WTC11 (cell line): ENCODE measurements at regions not wholly inside any gene's neighbourhood (a gene's known extent, or its start where the extent isn't known, plus 50 kb on each side); places are given as distances from the start of the nearest gene placed in this dataset.
A peak's percentile ranks its signal among the peaks of the same experiment; 100 is the strongest.

ENCODE experiments used
- ATAC-seq: fragments of 200-7000 bp; cut with Tn5 transposase; 2 replicates; pipeline ENCODE4 v1.10.0; 2021; ENCODE audit warnings: mild to moderate bottlenecking, moderate library complexity
- CTCF ChIA-PET: fragments of 300-600 bp; sonication (Branson Sonifier 250); formaldehyde crosslinking; loops from one replicate; lab custom pipeline; 2021; ENCODE audit warnings: antibody characterized with exemption; lab: Charles Lee
- POLR2A ChIA-PET: fragments of 350-600 bp; sonication (Branson Sonifier 250); formaldehyde crosslinking; loops from one replicate; lab custom pipeline; 2021; ENCODE audit warnings: antibody characterized with exemption; lab: Charles Lee
- DNase-seq: peaks from one replicate; pipeline ENCODE4 v3.0.0; 2021; ENCODE audit warnings: low spot score
- H3K27ac Mint-ChIP-seq: 2 replicates; pipeline ENCODE4 v1.8.0; 2021; ENCODE audit warnings: mixed read lengths
- H3K27me3 Mint-ChIP-seq: 2 replicates; pipeline ENCODE4 v1.8.0; 2021; ENCODE audit warnings: low read depth, mild to moderate bottlenecking, moderate library complexity, mixed read lengths
- H3K36me3 Mint-ChIP-seq: 2 replicates; pipeline ENCODE4 v1.8.0; 2021; ENCODE audit warnings: mixed read lengths
- H3K4me1 Mint-ChIP-seq: 2 replicates; pipeline ENCODE4 v1.8.0; 2022; ENCODE audit warnings: mixed read lengths
- H3K4me3 Mint-ChIP-seq: 2 replicates; pipeline ENCODE4 v1.8.0; 2021; ENCODE audit warnings: mild to moderate bottlenecking, moderate library complexity, mixed read lengths
- H3K9me3 Mint-ChIP-seq: 2 replicates; pipeline ENCODE4 v1.8.0; 2021; ENCODE audit warnings: mixed read lengths
- ESRRA ChIP-seq: sonication (generic); formaldehyde crosslinking; IDR thresholded peaks from 2 replicates; pipeline ENCODE4 v1.8.1; 2022; ENCODE audit warnings: mild to moderate bottlenecking, missing genetic modification reagents, borderline replicate concordance
- ETV6 ChIP-seq: sonication (generic); formaldehyde crosslinking; IDR thresholded peaks from 2 replicates; pipeline ENCODE4 v1.8.1; 2022; ENCODE audit warnings: mild to moderate bottlenecking, missing genetic modification reagents
- FOXK1 ChIP-seq: sonication (generic); formaldehyde crosslinking; IDR thresholded peaks from 2 replicates; pipeline ENCODE4 v1.8.0; 2022; ENCODE audit warnings: mild to moderate bottlenecking, moderate library complexity, missing genetic modification reagents
- FOXP1 ChIP-seq: sonication (generic); formaldehyde crosslinking; IDR thresholded peaks from 2 replicates; pipeline ENCODE4 v1.8.0; 2022; ENCODE audit warnings: missing genetic modification reagents, mild to moderate bottlenecking, moderate library complexity, borderline replicate concordance
- GABPB1 ChIP-seq: sonication (generic); formaldehyde crosslinking; IDR thresholded peaks from 2 replicates; pipeline ENCODE4 v1.8.1; 2023; ENCODE audit warnings: mild to moderate bottlenecking, missing genetic modification reagents
- GRHL2 ChIP-seq: fragments of 250-450 bp; sonication (Bioruptor Pico); IDR thresholded peaks from 2 replicates; pipeline ENCODE4 v1.8.0; 2022; ENCODE audit warnings: mild to moderate bottlenecking, moderate library complexity; ENCODE audit not compliant: insufficient replicate concordance, severe bottlenecking
- GTF2I ChIP-seq: fragments of 250-450 bp; sonication (Bioruptor Pico); conservative IDR thresholded peaks from 2 replicates; pipeline ENCODE4 v1.4.0; 2021; ENCODE audit warnings: mild to moderate bottlenecking
- MYBL2 ChIP-seq: sonication (generic); formaldehyde crosslinking; IDR thresholded peaks from 2 replicates; pipeline ENCODE4 v1.8.1; 2023; ENCODE audit warnings: mild to moderate bottlenecking, moderate library complexity, missing genetic modification reagents
- NFATC4 ChIP-seq: fragments of 250-450 bp; sonication (Bioruptor Pico); IDR thresholded peaks from 2 replicates; pipeline ENCODE4 v1.9.0; 2021; ENCODE audit warnings: mild to moderate bottlenecking
- NR1H2 ChIP-seq: sonication (generic); formaldehyde crosslinking; IDR thresholded peaks from 2 replicates; pipeline ENCODE4 v1.9.0; 2021; ENCODE audit warnings: mild to moderate bottlenecking, moderate library complexity, missing genetic modification reagents
- PRRX2 ChIP-seq: fragments of 250-450 bp; sonication (Bioruptor Pico); IDR thresholded peaks from 2 replicates; pipeline ENCODE4 v1.8.0; 2021; ENCODE audit warnings: mild to moderate bottlenecking
- RELA ChIP-seq: sonication (generic); formaldehyde crosslinking; IDR thresholded peaks from 2 replicates; pipeline ENCODE4 v1.8.1; 2022; ENCODE audit warnings: missing genetic modification reagents, mild to moderate bottlenecking, borderline replicate concordance
- SMAD3 ChIP-seq: sonication (generic); formaldehyde crosslinking; IDR thresholded peaks from 2 replicates; pipeline ENCODE4 v1.8.0; 2022; ENCODE audit warnings: missing genetic modification reagents, mild to moderate bottlenecking, borderline replicate concordance
- SOX15 ChIP-seq: fragments of 250-450 bp; sonication (Bioruptor Pico); IDR thresholded peaks from 2 replicates; pipeline ENCODE4 v1.9.0; 2021; ENCODE audit warnings: mild to moderate bottlenecking
- TCF7 ChIP-seq: sonication (generic); formaldehyde crosslinking; IDR thresholded peaks from 2 replicates; pipeline ENCODE4 v1.8.0; 2022; ENCODE audit warnings: mild to moderate bottlenecking, low read depth, missing genetic modification reagents, moderate library complexity
- ZNF121 ChIP-seq: sonication (generic); formaldehyde crosslinking; IDR thresholded peaks from 2 replicates; pipeline ENCODE4 v1.8.0; 2023; ENCODE audit warnings: missing genetic modification reagents
- ZNF232 ChIP-seq: sonication (generic); formaldehyde crosslinking; IDR thresholded peaks from 2 replicates; pipeline ENCODE4 v1.8.0; 2022; ENCODE audit warnings: mild to moderate bottlenecking, missing genetic modification reagents
- ZNF263 ChIP-seq: sonication (generic); formaldehyde crosslinking; IDR thresholded peaks from 2 replicates; pipeline ENCODE4 v1.8.1; 2022; ENCODE audit warnings: low read depth, mild to moderate bottlenecking, moderate library complexity, missing genetic modification reagents
- ZNF396 ChIP-seq: fragments of 250-450 bp; sonication (Bioruptor Pico); IDR thresholded peaks from 2 replicates; pipeline ENCODE4 v1.8.0; 2021; ENCODE audit warnings: mild to moderate bottlenecking, moderate library complexity, borderline replicate concordance
- ZNF416 ChIP-seq: fragments of 250-450 bp; sonication (Bioruptor Pico); IDR thresholded peaks from 2 replicates; pipeline ENCODE4 v1.9.0; 2021; ENCODE audit warnings: mild to moderate bottlenecking, inconsistent platforms
- ZNF423 ChIP-seq: fragments of 250-450 bp; sonication (Bioruptor Pico); IDR thresholded peaks from 2 replicates; pipeline ENCODE4 v2.1.2; 2022; ENCODE audit warnings: mild to moderate bottlenecking, moderate library complexity
- TF ChIP-seq, protein P1 (sequence below): sonication (generic); formaldehyde crosslinking; IDR thresholded peaks from 2 replicates; pipeline ENCODE4 v1.8.1; 2022; ENCODE audit warnings: low read depth, mild to moderate bottlenecking, moderate library complexity, missing genetic modification reagents, borderline replicate concordance
- TF ChIP-seq, protein P2 (sequence below): fragments of 250-450 bp; sonication (Bioruptor Pico); IDR thresholded peaks from 2 replicates; pipeline ENCODE4 v1.9.0; 2021; ENCODE audit warnings: mild to moderate bottlenecking
- TF ChIP-seq, protein P3 (sequence below): sonication (generic); formaldehyde crosslinking; IDR thresholded peaks from 2 replicates; pipeline ENCODE4 v1.8.0; 2022; ENCODE audit warnings: missing genetic modification reagents
- TF ChIP-seq, protein P4 (sequence below): sonication (generic); formaldehyde crosslinking; IDR thresholded peaks from 2 replicates; pipeline ENCODE4 v1.8.1; 2023; ENCODE audit warnings: mild to moderate bottlenecking, missing genetic modification reagents
- TF ChIP-seq, protein P5 (sequence below): sonication (generic); formaldehyde crosslinking; IDR thresholded peaks from 2 replicates; pipeline ENCODE4 v1.8.0; 2023; ENCODE audit warnings: missing genetic modification reagents

DNA sequence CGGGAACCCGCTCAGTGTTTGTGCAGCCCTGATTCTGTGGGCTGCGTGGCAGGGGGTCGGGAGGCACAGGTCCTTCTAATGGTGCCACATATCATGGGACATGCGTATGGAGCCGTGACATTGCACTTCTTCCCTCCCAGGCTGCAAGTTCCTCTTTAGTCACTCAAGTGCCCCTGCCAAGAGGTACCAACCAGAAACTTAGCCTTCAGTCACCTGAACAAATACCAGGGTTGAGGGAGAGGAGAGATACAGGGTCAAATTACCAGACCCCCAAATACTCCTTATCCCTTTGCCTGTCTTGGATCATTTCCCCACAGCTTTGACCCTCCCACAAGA, 209.1 kb downstream of the BUD13 start (continued):
- TF ChIP-seq NFATC4 (CRISPR knock-in tag), result no peak
- no peak for TF ChIP-seq ZNF423 (CRISPR knock-in tag)
- no peak for TF ChIP-seq ZNF263 (CRISPR knock-in tag)
- no peak for TF ChIP-seq PRRX2 (CRISPR knock-in tag)
- TF ChIP-seq, protein P1, sequence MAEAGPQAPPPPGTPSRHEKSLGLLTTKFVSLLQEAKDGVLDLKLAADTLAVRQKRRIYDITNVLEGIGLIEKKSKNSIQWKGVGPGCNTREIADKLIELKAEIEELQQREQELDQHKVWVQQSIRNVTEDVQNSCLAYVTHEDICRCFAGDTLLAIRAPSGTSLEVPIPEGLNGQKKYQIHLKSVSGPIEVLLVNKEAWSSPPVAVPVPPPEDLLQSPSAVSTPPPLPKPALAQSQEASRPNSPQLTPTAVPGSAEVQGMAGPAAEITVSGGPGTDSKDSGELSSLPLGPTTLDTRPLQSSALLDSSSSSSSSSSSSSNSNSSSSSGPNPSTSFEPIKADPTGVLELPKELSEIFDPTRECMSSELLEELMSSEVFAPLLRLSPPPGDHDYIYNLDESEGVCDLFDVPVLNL (CRISPR knock-in tag), result no peak
- TF ChIP-seq SOX15 (CRISPR knock-in tag), result no peak
- TF ChIP-seq, protein P2, sequence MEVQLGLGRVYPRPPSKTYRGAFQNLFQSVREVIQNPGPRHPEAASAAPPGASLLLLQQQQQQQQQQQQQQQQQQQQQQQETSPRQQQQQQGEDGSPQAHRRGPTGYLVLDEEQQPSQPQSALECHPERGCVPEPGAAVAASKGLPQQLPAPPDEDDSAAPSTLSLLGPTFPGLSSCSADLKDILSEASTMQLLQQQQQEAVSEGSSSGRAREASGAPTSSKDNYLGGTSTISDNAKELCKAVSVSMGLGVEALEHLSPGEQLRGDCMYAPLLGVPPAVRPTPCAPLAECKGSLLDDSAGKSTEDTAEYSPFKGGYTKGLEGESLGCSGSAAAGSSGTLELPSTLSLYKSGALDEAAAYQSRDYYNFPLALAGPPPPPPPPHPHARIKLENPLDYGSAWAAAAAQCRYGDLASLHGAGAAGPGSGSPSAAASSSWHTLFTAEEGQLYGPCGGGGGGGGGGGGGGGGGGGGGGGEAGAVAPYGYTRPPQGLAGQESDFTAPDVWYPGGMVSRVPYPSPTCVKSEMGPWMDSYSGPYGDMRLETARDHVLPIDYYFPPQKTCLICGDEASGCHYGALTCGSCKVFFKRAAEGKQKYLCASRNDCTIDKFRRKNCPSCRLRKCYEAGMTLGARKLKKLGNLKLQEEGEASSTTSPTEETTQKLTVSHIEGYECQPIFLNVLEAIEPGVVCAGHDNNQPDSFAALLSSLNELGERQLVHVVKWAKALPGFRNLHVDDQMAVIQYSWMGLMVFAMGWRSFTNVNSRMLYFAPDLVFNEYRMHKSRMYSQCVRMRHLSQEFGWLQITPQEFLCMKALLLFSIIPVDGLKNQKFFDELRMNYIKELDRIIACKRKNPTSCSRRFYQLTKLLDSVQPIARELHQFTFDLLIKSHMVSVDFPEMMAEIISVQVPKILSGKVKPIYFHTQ, result no peak
- no peak for TF ChIP-seq ESRRA
- no peak for TF ChIP-seq ZNF416 (CRISPR knock-in tag)
- TF ChIP-seq, protein P3, sequence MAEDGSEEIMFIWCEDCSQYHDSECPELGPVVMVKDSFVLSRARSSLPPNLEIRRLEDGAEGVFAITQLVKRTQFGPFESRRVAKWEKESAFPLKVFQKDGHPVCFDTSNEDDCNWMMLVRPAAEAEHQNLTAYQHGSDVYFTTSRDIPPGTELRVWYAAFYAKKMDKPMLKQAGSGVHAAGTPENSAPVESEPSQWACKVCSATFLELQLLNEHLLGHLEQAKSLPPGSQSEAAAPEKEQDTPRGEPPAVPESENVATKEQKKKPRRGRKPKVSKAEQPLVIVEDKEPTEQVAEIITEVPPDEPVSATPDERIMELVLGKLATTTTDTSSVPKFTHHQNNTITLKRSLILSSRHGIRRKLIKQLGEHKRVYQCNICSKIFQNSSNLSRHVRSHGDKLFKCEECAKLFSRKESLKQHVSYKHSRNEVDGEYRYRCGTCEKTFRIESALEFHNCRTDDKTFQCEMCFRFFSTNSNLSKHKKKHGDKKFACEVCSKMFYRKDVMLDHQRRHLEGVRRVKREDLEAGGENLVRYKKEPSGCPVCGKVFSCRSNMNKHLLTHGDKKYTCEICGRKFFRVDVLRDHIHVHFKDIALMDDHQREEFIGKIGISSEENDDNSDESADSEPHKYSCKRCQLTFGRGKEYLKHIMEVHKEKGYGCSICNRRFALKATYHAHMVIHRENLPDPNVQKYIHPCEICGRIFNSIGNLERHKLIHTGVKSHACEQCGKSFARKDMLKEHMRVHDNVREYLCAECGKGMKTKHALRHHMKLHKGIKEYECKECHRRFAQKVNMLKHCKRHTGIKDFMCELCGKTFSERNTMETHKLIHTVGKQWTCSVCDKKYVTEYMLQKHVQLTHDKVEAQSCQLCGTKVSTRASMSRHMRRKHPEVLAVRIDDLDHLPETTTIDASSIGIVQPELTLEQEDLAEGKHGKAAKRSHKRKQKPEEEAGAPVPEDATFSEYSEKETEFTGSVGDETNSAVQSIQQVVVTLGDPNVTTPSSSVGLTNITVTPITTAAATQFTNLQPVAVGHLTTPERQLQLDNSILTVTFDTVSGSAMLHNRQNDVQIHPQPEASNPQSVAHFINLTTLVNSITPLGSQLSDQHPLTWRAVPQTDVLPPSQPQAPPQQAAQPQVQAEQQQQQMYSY (CRISPR knock-in tag), result no peak
- TF ChIP-seq ETV6 (CRISPR knock-in tag), result no peak

DNA sequence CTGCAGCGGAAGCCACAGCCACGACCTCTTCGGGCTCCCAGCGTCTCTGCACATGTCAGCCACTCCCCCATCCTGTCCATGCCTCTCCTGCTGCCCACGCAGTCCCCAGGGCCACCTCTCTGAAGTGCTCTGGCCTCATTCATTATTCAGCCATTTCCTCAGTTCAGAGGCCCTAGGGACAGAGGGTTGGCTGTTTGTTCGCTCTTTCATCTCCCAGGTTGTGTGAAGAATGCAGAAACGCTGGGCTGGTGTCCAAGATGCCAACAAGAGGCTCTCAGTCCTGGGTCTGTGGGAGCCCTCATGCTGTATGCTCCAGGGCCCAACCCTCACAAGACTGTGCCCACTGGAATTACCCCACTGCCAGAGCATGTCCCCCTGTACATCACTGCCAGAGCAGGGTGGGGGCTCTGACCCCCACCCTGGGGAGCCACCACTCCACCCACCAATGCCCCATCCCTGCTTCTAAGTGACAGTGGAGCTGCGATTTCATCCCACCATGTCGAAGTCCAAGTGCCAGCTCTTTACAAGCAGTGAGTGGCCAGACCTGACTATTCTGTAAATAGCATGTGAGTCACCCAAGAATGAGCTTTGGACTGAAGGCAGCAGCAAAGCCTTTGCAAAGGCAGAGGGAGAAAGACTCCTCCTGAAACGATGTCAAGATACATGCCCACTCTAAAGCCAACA, 209.6 kb downstream of the BUD13 start:
- DNase-seq, result no peak

DNA sequence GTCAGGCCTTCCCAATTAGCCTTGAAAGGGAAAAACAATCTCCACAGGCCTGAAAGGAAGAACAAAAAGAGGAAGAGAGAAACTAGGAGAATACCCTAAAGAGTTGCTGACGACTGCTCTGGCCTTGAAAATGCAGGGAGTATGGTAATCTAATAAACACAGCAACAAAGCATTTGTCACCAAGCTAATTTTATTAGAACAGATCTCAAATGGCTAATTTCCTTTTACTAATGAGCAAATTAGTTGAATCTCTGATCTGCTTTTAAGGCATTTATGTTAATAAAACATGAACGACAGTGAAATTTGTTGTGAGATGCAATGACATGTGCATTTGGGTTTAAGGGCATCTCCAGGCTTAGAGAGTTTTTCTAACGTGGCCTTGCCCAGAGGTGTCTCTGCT, 212.2 kb downstream of the BUD13 start:
- DNase-seq, result no peak
- no peak for ATAC-seq
- Mint-ChIP-seq H3K27ac (no peak overlapping the region), H3K4me1 (peaks cover 3% of the 10 kb centered on the region; the same call in 1 of the 2 replicates), H3K9me3 (peaks cover 10% of the 10 kb centered on the region), H3K27me3 (peaks cover 10% of the 10 kb centered on the region), H3K36me3 (no peaks in the 10 kb centered on the region), H3K4me3 (no peak overlapping the region)
- ChIA-PET POLR2A (no interaction called here), CTCF (interaction anchor here (1.0 to 2.9 kb wide), 4 partner anchors 11 to 279 kb away, joined by 3 to 11 read pairs (median 4); no protein-coding TSS in a partner anchor)
- no peak for TF ChIP-seq ZNF232 (CRISPR knock-in tag)
- TF ChIP-seq ZNF396 (CRISPR knock-in tag), result no peak
- TF ChIP-seq GRHL2, result no peak
- no peak for TF ChIP-seq GABPB1 (CRISPR knock-in tag)
- no peak for TF ChIP-seq MYBL2 (CRISPR knock-in tag)
- TF ChIP-seq FOXK1 (CRISPR knock-in tag), result no peak
- TF ChIP-seq NR1H2 (CRISPR knock-in tag), result no peak
- TF ChIP-seq GTF2I (CRISPR knock-in tag), result no peak
- TF ChIP-seq RELA, result no peak
- no peak for TF ChIP-seq TCF7
- TF ChIP-seq, protein P4, sequence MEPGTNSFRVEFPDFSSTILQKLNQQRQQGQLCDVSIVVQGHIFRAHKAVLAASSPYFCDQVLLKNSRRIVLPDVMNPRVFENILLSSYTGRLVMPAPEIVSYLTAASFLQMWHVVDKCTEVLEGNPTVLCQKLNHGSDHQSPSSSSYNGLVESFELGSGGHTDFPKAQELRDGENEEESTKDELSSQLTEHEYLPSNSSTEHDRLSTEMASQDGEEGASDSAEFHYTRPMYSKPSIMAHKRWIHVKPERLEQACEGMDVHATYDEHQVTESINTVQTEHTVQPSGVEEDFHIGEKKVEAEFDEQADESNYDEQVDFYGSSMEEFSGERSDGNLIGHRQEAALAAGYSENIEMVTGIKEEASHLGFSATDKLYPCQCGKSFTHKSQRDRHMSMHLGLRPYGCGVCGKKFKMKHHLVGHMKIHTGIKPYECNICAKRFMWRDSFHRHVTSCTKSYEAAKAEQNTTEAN, result no peak
- no peak for TF ChIP-seq ZNF263 (CRISPR knock-in tag)
- TF ChIP-seq, protein P5, sequence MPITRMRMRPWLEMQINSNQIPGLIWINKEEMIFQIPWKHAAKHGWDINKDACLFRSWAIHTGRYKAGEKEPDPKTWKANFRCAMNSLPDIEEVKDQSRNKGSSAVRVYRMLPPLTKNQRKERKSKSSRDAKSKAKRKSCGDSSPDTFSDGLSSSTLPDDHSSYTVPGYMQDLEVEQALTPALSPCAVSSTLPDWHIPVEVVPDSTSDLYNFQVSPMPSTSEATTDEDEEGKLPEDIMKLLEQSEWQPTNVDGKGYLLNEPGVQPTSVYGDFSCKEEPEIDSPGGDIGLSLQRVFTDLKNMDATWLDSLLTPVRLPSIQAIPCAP, result no peak
- TF ChIP-seq ZNF121 (CRISPR knock-in tag), result no peak
- TF ChIP-seq FOXP1, result no peak

More for the DNA sequence above, 209.6 kb downstream of the BUD13 start:
- Mint-ChIP-seq H3K27me3 (peaks cover 4% of the 10 kb centered on the region; the same call in 1 of the 2 replicates), H3K36me3 (no peaks in the 10 kb centered on the region), H3K4me3 (no peak overlapping the region), H3K9me3 (peaks cover 4% of the 10 kb centered on the region), H3K4me1 (peaks cover 10% of the 10 kb centered on the region), H3K27ac (no peak overlapping the region)
- POLR2A ChIA-PET, result no interaction called here
- CTCF ChIA-PET, result interaction anchor here (1.1 kb wide), 1 partner anchor 169 kb away, joined by 3 read pairs; no protein-coding TSS in a partner anchor
- ATAC-seq, result no peak
- TF ChIP-seq SMAD3 (CRISPR knock-in tag), result no peak
- 0 out of 2 replicates have a peak, but pooled peaks have one; percentile 8 for TF ChIP-seq GABPB1 (CRISPR knock-in tag)
- TF ChIP-seq, all 79 proteins: peak for 1
